Vagina (tissue), 2 donors: ENCODE measurements at regions not wholly inside any gene's neighbourhood (a gene's known extent, or its start where the extent isn't known, plus 50 kb on each side); places are given as distances from the start of the nearest gene placed in this dataset.

Experiments used
- POLR2AphosphoS5 ChIP-seq, 2 donors: sonication (generic); formaldehyde crosslinking; IDR thresholded peaks; one replicate each; pipeline ENCODE4 v1.9.0; 2017; ENCODE audit warnings: antibody characterized with exemption in 2 of 2, mild to moderate bottlenecking in 2 of 2, low read depth in 1 of 2; ENCODE audit not compliant: insufficient read depth in 1 of 2
- TF ChIP-seq, protein P1 (sequence below), 3 experiments: fragments of 450-650 bp in 2 of 3; fragments of 200-600 bp in 1 of 3; sonication (generic) in 1 of 3; IDR thresholded peaks; one replicate each; pipeline ENCODE4 v1.5.1; 2017 to 2019; ENCODE audit warnings: antibody characterized with exemption in 3 of 3, mild to moderate bottlenecking in 2 of 3, moderate library complexity in 2 of 3

DNA sequence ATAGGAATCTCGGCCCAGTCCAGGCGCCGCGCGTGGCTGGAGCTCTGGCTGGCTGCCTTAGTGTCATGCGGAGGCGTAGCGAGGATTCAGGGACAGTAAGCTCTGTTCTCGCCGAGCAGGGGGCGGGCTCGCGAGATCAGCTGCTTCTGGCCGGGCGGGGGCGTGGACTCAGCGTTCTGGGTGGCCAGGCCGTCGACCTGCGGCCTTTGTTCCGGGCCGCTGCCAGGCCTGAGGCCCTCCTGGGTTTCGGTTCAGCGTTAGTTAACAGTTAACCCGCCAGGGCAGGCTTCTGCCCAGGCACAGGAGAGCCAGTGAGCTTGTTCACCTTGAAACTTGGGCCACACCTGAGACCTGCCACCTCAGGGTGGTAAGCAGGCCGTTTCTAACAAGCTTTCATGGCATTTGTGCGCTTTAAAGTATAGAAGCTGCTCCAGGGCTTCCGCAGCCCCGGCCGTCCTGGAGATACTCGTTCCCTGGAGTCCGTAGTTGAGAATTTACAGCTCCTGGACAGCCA, 332.2 kb upstream of the SGCG start:
- TF ChIP-seq, protein P1, sequence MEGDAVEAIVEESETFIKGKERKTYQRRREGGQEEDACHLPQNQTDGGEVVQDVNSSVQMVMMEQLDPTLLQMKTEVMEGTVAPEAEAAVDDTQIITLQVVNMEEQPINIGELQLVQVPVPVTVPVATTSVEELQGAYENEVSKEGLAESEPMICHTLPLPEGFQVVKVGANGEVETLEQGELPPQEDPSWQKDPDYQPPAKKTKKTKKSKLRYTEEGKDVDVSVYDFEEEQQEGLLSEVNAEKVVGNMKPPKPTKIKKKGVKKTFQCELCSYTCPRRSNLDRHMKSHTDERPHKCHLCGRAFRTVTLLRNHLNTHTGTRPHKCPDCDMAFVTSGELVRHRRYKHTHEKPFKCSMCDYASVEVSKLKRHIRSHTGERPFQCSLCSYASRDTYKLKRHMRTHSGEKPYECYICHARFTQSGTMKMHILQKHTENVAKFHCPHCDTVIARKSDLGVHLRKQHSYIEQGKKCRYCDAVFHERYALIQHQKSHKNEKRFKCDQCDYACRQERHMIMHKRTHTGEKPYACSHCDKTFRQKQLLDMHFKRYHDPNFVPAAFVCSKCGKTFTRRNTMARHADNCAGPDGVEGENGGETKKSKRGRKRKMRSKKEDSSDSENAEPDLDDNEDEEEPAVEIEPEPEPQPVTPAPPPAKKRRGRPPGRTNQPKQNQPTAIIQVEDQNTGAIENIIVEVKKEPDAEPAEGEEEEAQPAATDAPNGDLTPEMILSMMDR (IDR thresholded peaks at IDR 0.05) = no peak
- no peak for TF ChIP-seq POLR2AphosphoS5 (IDR thresholded peaks at IDR 0.05; ENCODE audit: insufficient read depth in 1 of 2, low read depth in 1 of 2)
